Thyroid gland (tissue), 4 donors: ENCODE measurements at regions not wholly inside any gene's neighbourhood (a gene's known extent, or its start where the extent isn't known, plus 50 kb on each side); places are given as distances from the start of the nearest gene placed in this dataset.

Experiments
- CTCF ChIP-seq, 6 experiments: fragments of 200-600 bp in 3 of 6; fragments of 450-650 bp in 3 of 6; sonication (generic) in 3 of 6; IDR thresholded peaks; one replicate each; pipeline ENCODE4 v1.5.1; 2016 to 2019; ENCODE audit warnings: antibody characterized with exemption in 6 of 6, mild to moderate bottlenecking in 2 of 6, inconsistent platforms in 1 of 6, moderate library complexity in 1 of 6
- POLR2A ChIP-seq, 2 donors: fragments of 450-650 bp; IDR thresholded peaks; one replicate each; pipeline ENCODE4 v1.6.1; 2017; ENCODE audit warnings: antibody characterized with exemption in 2 of 2, mild to moderate bottlenecking in 2 of 2, moderate library complexity in 1 of 2

GRCh38 chr13:21894091-21894490 lies 223.2 kb downstream of the FGF9 start:
- no peak for TF ChIP-seq POLR2A (IDR thresholded peaks at IDR 0.05)
- TF ChIP-seq CTCF (IDR thresholded peaks at IDR 0.05): no peak
